HFFc6 (cell line): ENCODE measurements at regions not wholly inside any gene's neighbourhood (a gene's known extent, or its start where the extent isn't known, plus 50 kb on each side); places are given as distances from the start of the nearest gene placed in this dataset.
A peak's percentile ranks its signal among the peaks of the same experiment; 100 is the strongest.

Experiments used
- DNase-seq: peaks from one replicate; pipeline ENCODE4 v3.0.0-alpha.2; 2018
- H3K27ac Mint-ChIP-seq: 2 replicates; pipeline ENCODE4 v1.8.0; 2020; ENCODE audit warnings: mild to moderate bottlenecking, mixed read lengths
- H3K27me3 Mint-ChIP-seq: 2 replicates; pipeline ENCODE4 v1.8.0; 2021; ENCODE audit warnings: mild to moderate bottlenecking, moderate library complexity, mixed read lengths; ENCODE audit not compliant: insufficient read depth
- H3K36me3 Mint-ChIP-seq: 2 replicates; pipeline ENCODE4 v1.8.0; 2021; ENCODE audit warnings: low read depth, mixed read lengths
- H3K4me1 Mint-ChIP-seq: 2 replicates; pipeline ENCODE4 v1.8.0; 2020; ENCODE audit warnings: low read depth, mixed read lengths
- H3K4me3 Mint-ChIP-seq: 2 replicates; pipeline ENCODE4 v1.8.0; 2020; ENCODE audit warnings: mild to moderate bottlenecking, moderate library complexity, mixed read lengths
- H3K9me3 Mint-ChIP-seq: 2 replicates; pipeline ENCODE4 v1.8.0; 2020; ENCODE audit warnings: mild to moderate bottlenecking, mixed read lengths
- CTCF ChIP-seq: fragments of 200-600 bp; sonication (generic); IDR thresholded peaks from 2 replicates; pipeline ENCODE4 v1.5.0; 2021; ENCODE audit warnings: antibody characterized with exemption, mild to moderate bottlenecking

GRCh38 chr1:198876371-198876871, 237.6 kb downstream of the PTPRC start:
- no peak for TF ChIP-seq CTCF
- Mint-ChIP-seq H3K4me1 (peaks cover 44% of the 10 kb centered on the region), H3K4me3 (peak overlapping the region; percentile 64), H3K36me3 (peaks cover 57% of the 10 kb centered on the region), H3K9me3 (no peaks in the 10 kb centered on the region), H3K27ac (peak overlapping the region; percentile 62; the same call in 1 of the 2 replicates), H3K27me3 (peaks cover 1% of the 10 kb centered on the region; the same call in 1 of the 2 replicates)
- DNase-seq = peak; percentile 6

- TF ChIP-seq CTCF = no peak
- Mint-ChIP-seq H3K4me1 (peaks cover 53% of the 10 kb centered on the region), H3K36me3 (peaks cover 38% of the 10 kb centered on the region), H3K4me3 (no peak overlapping the region), H3K27me3 (peaks cover 1% of the 10 kb centered on the region; the same call in 1 of the 2 replicates), H3K9me3 (no peaks in the 10 kb centered on the region), H3K27ac (no peak overlapping the region)
- DNase-seq = no peak
Observed at GRCh38 chr1:198878566-198878965, 239.7 kb downstream of the PTPRC start.

GRCh38 chr1:198879711-198880306, 241.0 kb downstream of the PTPRC start:
- Mint-ChIP-seq H3K9me3 (no peaks in the 10 kb centered on the region), H3K4me1 (peaks cover 53% of the 10 kb centered on the region), H3K27ac (peak overlapping the region; percentile 67), H3K36me3 (peaks cover 31% of the 10 kb centered on the region), H3K4me3 (no peak overlapping the region; the same call in 1 of the 2 replicates), H3K27me3 (peaks cover 1% of the 10 kb centered on the region; the same call in 1 of the 2 replicates)
- no peak for TF ChIP-seq CTCF
- DNase-seq = no peak

GRCh38 chr1:198880397-198880796, 241.6 kb downstream of the PTPRC start:
- Mint-ChIP-seq H3K36me3 (peaks cover 25% of the 10 kb centered on the region), H3K27ac (peak overlapping the region; percentile 70), H3K9me3 (no peaks in the 10 kb centered on the region), H3K27me3 (peaks cover 1% of the 10 kb centered on the region), H3K4me1 (peaks cover 53% of the 10 kb centered on the region), H3K4me3 (peak overlapping the region; percentile 48; the same call in 1 of the 2 replicates)
- TF ChIP-seq CTCF = no peak
- DNase-seq = no peak

- Mint-ChIP-seq H3K36me3 (peaks cover 25% of the 10 kb centered on the region), H3K27ac (peak overlapping the region; percentile 70), H3K4me3 (peak overlapping the region; percentile 48), H3K9me3 (no peaks in the 10 kb centered on the region), H3K4me1 (peaks cover 55% of the 10 kb centered on the region), H3K27me3 (peaks cover 1% of the 10 kb centered on the region)
- peak; percentile 91 for DNase-seq
- no peak for TF ChIP-seq CTCF
Observed at GRCh38 chr1:198880818-198881597, 242.2 kb downstream of the PTPRC start.
